ENCODE measurements at regions not wholly inside any gene's neighbourhood (a gene's known extent, or its start where the extent isn't known, plus 50 kb on each side); places are given as distances from the start of the nearest gene placed in this dataset.

DNA sequence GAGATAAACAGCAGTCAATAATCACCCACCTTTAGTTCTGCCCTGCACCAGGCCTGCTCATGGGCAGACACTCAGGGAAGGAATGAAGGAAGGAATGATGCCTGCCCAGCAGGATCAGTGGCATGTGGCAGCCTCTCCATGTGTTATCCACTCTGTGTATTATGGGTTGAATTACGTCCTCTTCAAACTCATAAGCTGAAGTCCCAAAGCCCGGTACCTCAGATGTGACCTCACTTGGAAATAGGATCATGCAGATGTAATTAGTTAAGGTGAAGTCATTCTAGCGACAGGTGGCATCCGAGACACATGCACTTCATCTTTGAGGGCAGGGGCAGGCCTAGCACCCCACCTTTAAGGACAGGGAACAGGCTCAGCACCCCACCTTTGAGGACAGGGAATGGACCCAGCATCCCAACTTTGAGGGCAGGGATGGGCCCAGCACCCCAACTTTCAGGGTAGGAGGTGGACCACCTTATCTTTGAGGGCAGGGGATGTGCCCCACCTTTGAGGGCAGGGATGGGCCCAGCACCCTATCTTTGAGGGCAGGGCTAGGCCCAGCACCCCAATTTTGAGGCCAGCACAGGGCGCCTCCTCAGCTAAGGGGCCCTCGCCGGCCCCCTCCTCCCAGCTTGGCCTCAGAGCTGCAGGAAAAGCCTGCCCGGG is 127.6 kb downstream of the URI1 start:
- Histone ChIP-seq H3K4me1 (ENCODE audit: insufficient read depth, low read length) (no peaks in the 10 kb centered on the region), H3K27ac (ENCODE audit: low read depth in 1 of 2, low read length in 2 of 2) (no peak overlapping the region), H3K9me3 (ENCODE audit: control insufficient read depth in 1 of 2, insufficient read depth in 1 of 2, low read length in 2 of 2) (peaks cover 0 to 4% of the 10 kb centered on the region in 2 experiments), H3K36me3 (ENCODE audit: insufficient read depth, low read length) (no peaks in the 10 kb centered on the region), H3K4me3 (ENCODE audit: low read length) (no peak overlapping the region), H3K27me3 (ENCODE audit: control insufficient read depth in 1 of 2, insufficient read depth in 2 of 2, low read length in 2 of 2) (peaks cover 0 to 6% of the 10 kb centered on the region in 2 experiments)
- POLR2A ChIA-PET, result no interaction called here
- intact Hi-C loops (cut with DNase I, micrococcal nuclease), result no loop called here
- no peak overlapping the region for H3K4me3 Mint-ChIP-seq
- TF ChIP-seq, protein P1, sequence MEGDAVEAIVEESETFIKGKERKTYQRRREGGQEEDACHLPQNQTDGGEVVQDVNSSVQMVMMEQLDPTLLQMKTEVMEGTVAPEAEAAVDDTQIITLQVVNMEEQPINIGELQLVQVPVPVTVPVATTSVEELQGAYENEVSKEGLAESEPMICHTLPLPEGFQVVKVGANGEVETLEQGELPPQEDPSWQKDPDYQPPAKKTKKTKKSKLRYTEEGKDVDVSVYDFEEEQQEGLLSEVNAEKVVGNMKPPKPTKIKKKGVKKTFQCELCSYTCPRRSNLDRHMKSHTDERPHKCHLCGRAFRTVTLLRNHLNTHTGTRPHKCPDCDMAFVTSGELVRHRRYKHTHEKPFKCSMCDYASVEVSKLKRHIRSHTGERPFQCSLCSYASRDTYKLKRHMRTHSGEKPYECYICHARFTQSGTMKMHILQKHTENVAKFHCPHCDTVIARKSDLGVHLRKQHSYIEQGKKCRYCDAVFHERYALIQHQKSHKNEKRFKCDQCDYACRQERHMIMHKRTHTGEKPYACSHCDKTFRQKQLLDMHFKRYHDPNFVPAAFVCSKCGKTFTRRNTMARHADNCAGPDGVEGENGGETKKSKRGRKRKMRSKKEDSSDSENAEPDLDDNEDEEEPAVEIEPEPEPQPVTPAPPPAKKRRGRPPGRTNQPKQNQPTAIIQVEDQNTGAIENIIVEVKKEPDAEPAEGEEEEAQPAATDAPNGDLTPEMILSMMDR (IDR thresholded peaks at IDR 0.05), result no peak
- DNase-seq (peak in 1 of 14 experiments; percentile 5), ATAC-seq (ENCODE audit: poor library complexity) (no peak)
- H3K36me3 Mint-ChIP-seq (ENCODE audit: low read depth), result no peaks in the 10 kb centered on the region
- H3K9me3 Mint-ChIP-seq, result no peaks in the 10 kb centered on the region
- H3K27me3 Mint-ChIP-seq, result no peaks in the 10 kb centered on the region
- no peaks in the 10 kb centered on the region for H3K4me1 Mint-ChIP-seq (ENCODE audit: low read depth)
- CTCF ChIA-PET, result no interaction called here
- H3K27ac Mint-ChIP-seq, result no peak overlapping the region

DNA sequence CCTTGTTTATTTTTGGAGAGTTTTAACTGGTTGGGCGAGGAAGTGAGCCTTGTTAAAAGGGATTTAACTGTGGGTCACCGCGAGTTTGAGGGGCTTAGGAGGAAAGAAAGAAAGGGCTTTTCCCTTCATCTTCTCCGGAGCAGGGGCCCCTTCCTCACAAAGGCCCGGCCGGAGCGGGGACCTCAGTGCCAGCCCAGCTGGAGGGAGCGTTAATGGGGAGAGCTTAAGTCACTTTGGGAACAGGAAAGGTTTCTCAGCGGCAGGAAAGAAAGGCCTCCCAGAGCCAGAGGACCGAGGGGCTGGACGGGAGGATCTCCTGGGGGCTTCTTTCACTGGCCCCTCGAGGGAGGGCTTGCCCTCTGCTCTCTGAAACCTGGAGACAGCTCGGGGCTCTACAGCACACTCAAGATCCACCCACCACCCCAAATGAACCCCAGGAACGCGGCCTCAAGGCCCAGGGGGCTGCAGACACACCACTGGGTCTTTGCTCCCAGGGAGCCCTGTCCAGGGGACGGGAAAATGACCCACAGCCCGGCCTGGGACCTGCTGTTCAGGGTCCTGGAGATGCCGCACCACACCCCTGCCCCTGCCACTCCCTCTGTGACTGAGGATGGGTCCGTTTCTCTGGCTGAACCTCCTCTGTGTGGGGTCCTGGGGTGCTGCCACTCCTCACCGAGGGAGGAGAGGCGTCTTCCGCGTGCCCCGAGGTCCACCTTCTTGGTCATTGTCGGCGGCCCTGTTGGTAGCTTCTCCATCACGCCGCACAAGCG is 128.3 kb downstream of the URI1 start:
- Histone ChIP-seq H3K4me3 (ENCODE audit: low read length) (no peak overlapping the region), H3K4me1 (ENCODE audit: insufficient read depth, low read length) (no peaks in the 10 kb centered on the region), H3K27me3 (ENCODE audit: control insufficient read depth in 1 of 2, insufficient read depth in 2 of 2, low read length in 2 of 2) (peaks cover 0 to 6% of the 10 kb centered on the region in 2 experiments), H3K36me3 (ENCODE audit: insufficient read depth, low read length) (no peaks in the 10 kb centered on the region), H3K9me3 (ENCODE audit: control insufficient read depth in 1 of 2, insufficient read depth in 1 of 2, low read length in 2 of 2) (peaks cover 0 to 4% of the 10 kb centered on the region in 2 experiments), H3K27ac (ENCODE audit: low read depth in 1 of 2, low read length in 2 of 2) (no peak overlapping the region)
- intact Hi-C loops (cut with DNase I, micrococcal nuclease), result no loop called here
- H3K27me3 Mint-ChIP-seq, result no peaks in the 10 kb centered on the region
- ChIA-PET CTCF (no interaction called here), POLR2A (no interaction called here)
- H3K36me3 Mint-ChIP-seq (ENCODE audit: low read depth), result no peaks in the 10 kb centered on the region
- TF ChIP-seq, protein P1 (IDR thresholded peaks at IDR 0.05), result no peak
- ATAC-seq (ENCODE audit: poor library complexity), result no peak
- H3K9me3 Mint-ChIP-seq, result no peaks in the 10 kb centered on the region
- H3K4me3 Mint-ChIP-seq, result no peak overlapping the region
- no peak overlapping the region for H3K27ac Mint-ChIP-seq
- peak in 1 of 14 experiments; percentile 25 for DNase-seq
- H3K4me1 Mint-ChIP-seq (ENCODE audit: low read depth), result no peaks in the 10 kb centered on the region

DNA sequence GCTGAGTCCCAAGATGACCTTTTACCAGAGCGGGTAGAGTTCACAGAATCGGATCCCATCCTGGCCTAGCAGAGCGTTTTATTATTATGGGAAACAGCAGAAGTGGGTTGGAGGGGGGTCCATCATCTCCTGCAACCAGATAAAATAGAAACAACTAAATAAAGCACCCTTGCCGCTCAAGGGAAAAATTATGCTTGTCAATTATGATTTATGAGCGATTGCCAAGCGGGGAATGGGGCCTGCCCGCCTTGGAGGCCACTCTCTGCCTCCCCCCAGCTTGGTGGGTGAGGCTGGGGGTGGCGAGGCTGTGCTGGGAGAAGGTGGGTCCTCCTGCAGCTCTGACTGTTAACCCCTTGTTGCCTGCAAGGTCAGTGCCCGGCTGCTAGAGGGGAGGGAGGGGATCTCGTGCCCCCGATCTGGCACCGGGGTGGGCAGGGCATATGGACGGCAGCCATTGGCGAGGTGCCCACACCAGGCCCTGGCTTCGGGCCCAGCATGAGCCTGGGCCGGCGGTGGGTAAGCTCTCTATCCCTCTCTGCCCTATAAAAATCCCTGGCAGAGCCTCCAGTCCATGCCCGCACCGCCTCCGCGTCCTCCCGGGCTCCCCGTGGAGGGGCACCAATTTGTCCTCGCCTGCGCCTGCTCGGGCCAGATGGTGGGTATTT is 129.1 kb downstream of the URI1 start:
- Histone ChIP-seq H3K27ac (ENCODE audit: low read depth in 1 of 2, low read length in 2 of 2) (no peak overlapping the region), H3K9me3 (ENCODE audit: control insufficient read depth in 1 of 2, insufficient read depth in 1 of 2, low read length in 2 of 2) (peaks cover 0 to 4% of the 10 kb centered on the region in 2 experiments), H3K4me1 (ENCODE audit: insufficient read depth, low read length) (no peaks in the 10 kb centered on the region), H3K36me3 (ENCODE audit: insufficient read depth, low read length) (no peaks in the 10 kb centered on the region), H3K27me3 (ENCODE audit: control insufficient read depth in 1 of 2, insufficient read depth in 2 of 2, low read length in 2 of 2) (peaks cover 0 to 6% of the 10 kb centered on the region in 2 experiments), H3K4me3 (ENCODE audit: low read length) (no peak overlapping the region)
- H3K9me3 Mint-ChIP-seq, result no peaks in the 10 kb centered on the region
- ChIA-PET POLR2A (no interaction called here), CTCF (no interaction called here)
- no peaks in the 10 kb centered on the region for H3K36me3 Mint-ChIP-seq (ENCODE audit: low read depth)
- ATAC-seq (ENCODE audit: poor library complexity), result no peak
- intact Hi-C loops (cut with DNase I, micrococcal nuclease), result no loop called here
- peak in 1 of 14 experiments; percentile 20 for DNase-seq
- no peaks in the 10 kb centered on the region for H3K27me3 Mint-ChIP-seq
- TF ChIP-seq, protein P1 (IDR thresholded peaks at IDR 0.05), result no peak
- no peak overlapping the region for H3K27ac Mint-ChIP-seq
- no peaks in the 10 kb centered on the region for H3K4me1 Mint-ChIP-seq (ENCODE audit: low read depth)
- no peak overlapping the region for H3K4me3 Mint-ChIP-seq

Data from CD4-positive, alpha-beta T cell (primary cell).